SK-N-SH (cell line): ENCODE measurements at regions not wholly inside any gene's neighbourhood (a gene's known extent, or its start where the extent isn't known, plus 50 kb on each side); places are given as distances from the start of the nearest gene placed in this dataset.

ENCODE experiments used
- POLR2AphosphoS5 ChIP-seq: IDR thresholded peaks from 2 replicates; pipeline ENCODE4 v1.6.1; 2012; ENCODE audit warnings: low read depth, low read length
- TAF1 ChIP-seq: IDR thresholded peaks from 2 replicates; pipeline ENCODE4 v1.6.1; 2012; ENCODE audit warnings: low read depth, mild to moderate bottlenecking, low read length, moderate library complexity, borderline replicate concordance
- TF ChIP-seq, protein P1 (sequence below): fragments of 200-600 bp; sonication (generic); IDR thresholded peaks from 2 replicates; pipeline ENCODE4 v1.6.1; 2017; ENCODE audit warnings: antibody characterized with exemption, mild to moderate bottlenecking, moderate library complexity
- TF ChIP-seq, protein P2 (sequence below): IDR thresholded peaks from 2 replicates; pipeline ENCODE4 v1.4.0; 2012; ENCODE audit warnings: low read depth, borderline replicate concordance
- TF ChIP-seq, protein P3 (sequence below): IDR thresholded peaks from 2 replicates; pipeline ENCODE4 v1.4.0; 2012; ENCODE audit warnings: low read depth
- TF ChIP-seq, protein P4 (sequence below): fragments of 150-350 bp; IDR thresholded peaks from 2 replicates; pipeline ENCODE4 v1.6.1; 2017; ENCODE audit warnings: antibody characterized with exemption, low read length, low read depth, borderline replicate concordance

DNA sequence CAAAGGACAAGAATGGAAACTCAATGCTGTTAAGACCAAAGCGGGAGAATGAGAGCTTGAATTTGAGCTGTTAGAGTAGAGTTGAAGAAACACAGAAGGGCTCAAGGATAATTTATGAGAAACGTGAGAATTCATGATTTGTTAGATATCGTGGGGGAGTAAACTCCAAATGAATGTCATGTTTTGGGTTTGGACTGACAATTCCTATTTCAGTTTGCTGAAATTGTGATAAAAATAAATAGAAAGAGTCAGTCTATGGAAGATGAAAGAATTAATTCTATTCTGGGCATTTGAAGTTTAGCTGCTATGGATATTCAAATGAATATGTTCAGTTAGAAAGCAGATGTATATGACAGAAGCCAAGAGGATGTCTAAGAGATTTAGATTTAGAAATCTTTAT is 723.4 kb upstream of the PIK3C3 start:
- TF ChIP-seq, protein P1, sequence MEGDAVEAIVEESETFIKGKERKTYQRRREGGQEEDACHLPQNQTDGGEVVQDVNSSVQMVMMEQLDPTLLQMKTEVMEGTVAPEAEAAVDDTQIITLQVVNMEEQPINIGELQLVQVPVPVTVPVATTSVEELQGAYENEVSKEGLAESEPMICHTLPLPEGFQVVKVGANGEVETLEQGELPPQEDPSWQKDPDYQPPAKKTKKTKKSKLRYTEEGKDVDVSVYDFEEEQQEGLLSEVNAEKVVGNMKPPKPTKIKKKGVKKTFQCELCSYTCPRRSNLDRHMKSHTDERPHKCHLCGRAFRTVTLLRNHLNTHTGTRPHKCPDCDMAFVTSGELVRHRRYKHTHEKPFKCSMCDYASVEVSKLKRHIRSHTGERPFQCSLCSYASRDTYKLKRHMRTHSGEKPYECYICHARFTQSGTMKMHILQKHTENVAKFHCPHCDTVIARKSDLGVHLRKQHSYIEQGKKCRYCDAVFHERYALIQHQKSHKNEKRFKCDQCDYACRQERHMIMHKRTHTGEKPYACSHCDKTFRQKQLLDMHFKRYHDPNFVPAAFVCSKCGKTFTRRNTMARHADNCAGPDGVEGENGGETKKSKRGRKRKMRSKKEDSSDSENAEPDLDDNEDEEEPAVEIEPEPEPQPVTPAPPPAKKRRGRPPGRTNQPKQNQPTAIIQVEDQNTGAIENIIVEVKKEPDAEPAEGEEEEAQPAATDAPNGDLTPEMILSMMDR, result no peak
- no peak for TF ChIP-seq TAF1
- TF ChIP-seq, protein P2, sequence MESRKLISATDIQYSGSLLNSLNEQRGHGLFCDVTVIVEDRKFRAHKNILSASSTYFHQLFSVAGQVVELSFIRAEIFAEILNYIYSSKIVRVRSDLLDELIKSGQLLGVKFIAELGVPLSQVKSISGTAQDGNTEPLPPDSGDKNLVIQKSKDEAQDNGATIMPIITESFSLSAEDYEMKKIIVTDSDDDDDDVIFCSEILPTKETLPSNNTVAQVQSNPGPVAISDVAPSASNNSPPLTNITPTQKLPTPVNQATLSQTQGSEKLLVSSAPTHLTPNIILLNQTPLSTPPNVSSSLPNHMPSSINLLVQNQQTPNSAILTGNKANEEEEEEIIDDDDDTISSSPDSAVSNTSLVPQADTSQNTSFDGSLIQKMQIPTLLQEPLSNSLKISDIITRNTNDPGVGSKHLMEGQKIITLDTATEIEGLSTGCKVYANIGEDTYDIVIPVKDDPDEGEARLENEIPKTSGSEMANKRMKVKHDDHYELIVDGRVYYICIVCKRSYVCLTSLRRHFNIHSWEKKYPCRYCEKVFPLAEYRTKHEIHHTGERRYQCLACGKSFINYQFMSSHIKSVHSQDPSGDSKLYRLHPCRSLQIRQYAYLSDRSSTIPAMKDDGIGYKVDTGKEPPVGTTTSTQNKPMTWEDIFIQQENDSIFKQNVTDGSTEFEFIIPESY, result no peak
- TF ChIP-seq, protein P3, sequence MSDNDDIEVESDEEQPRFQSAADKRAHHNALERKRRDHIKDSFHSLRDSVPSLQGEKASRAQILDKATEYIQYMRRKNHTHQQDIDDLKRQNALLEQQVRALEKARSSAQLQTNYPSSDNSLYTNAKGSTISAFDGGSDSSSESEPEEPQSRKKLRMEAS, result no peak
- TF ChIP-seq, protein P4, sequence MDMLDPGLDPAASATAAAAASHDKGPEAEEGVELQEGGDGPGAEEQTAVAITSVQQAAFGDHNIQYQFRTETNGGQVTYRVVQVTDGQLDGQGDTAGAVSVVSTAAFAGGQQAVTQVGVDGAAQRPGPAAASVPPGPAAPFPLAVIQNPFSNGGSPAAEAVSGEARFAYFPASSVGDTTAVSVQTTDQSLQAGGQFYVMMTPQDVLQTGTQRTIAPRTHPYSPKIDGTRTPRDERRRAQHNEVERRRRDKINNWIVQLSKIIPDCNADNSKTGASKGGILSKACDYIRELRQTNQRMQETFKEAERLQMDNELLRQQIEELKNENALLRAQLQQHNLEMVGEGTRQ, result no peak
- no peak for TF ChIP-seq POLR2AphosphoS5
